ENCODE measurements at regions not wholly inside any gene's neighbourhood (a gene's known extent, or its start where the extent isn't known, plus 50 kb on each side); places are given as distances from the start of the nearest gene placed in this dataset.

- no peak overlapping the region for H3K4me3 ChIP-seq (ENCODE audit: low read depth, low read length)
- no peak for DNase-seq (ENCODE audit: low read depth)
- TF ChIP-seq CTCF (IDR thresholded peaks at IDR 0.05; ENCODE audit: low read depth, low read length, missing control alignments): no peak
- in situ Hi-C loops (cut with HindIII; ENCODE audit: low sequenced_read_pairs): no loop called here
These were observed 148.3 kb upstream of the STXBP5 start for GRCh38 chr6:147055821-147056392.

GRCh38 chr6:147057188-147057587 lies 147.0 kb upstream of the STXBP5 start:
- in situ Hi-C loops (cut with HindIII; ENCODE audit: low sequenced_read_pairs): no loop called here
- no peak for DNase-seq (ENCODE audit: low read depth)
- no peak overlapping the region for H3K4me3 ChIP-seq (ENCODE audit: low read depth, low read length)
- TF ChIP-seq CTCF (IDR thresholded peaks at IDR 0.05; ENCODE audit: low read depth, low read length, missing control alignments): no peak

- TF ChIP-seq CTCF (IDR thresholded peaks at IDR 0.05; ENCODE audit: low read depth, low read length, missing control alignments): no peak
- no peak overlapping the region for H3K4me3 ChIP-seq (ENCODE audit: low read depth, low read length)
- in situ Hi-C loops (cut with HindIII; ENCODE audit: low sequenced_read_pairs): no loop called here
- no peak for DNase-seq (ENCODE audit: low read depth)
These were observed 146.4 kb upstream of the STXBP5 start for GRCh38 chr6:147057705-147058342.

GRCh38 chr6:147058786-147059385 lies 145.3 kb upstream of the STXBP5 start:
- no peak overlapping the region for H3K4me3 ChIP-seq (ENCODE audit: low read depth, low read length)
- DNase-seq (ENCODE audit: low read depth): no peak
- no peak for TF ChIP-seq CTCF (IDR thresholded peaks at IDR 0.05; ENCODE audit: low read depth, low read length, missing control alignments)
- in situ Hi-C loops (cut with HindIII; ENCODE audit: low sequenced_read_pairs): no loop called here

- no peak for TF ChIP-seq CTCF (IDR thresholded peaks at IDR 0.05; ENCODE audit: low read depth, low read length, missing control alignments)
- no peak for DNase-seq (ENCODE audit: low read depth)
- in situ Hi-C loops (cut with HindIII; ENCODE audit: low sequenced_read_pairs): no loop called here
These were observed 143.6 kb upstream of the STXBP5 start for GRCh38 chr6:147060636-147061035.

GRCh38 chr6:147061252-147061651 lies 143.0 kb upstream of the STXBP5 start:
- no peak for DNase-seq (ENCODE audit: low read depth)
- in situ Hi-C loops (cut with HindIII; ENCODE audit: low sequenced_read_pairs): no loop called here
- TF ChIP-seq CTCF (IDR thresholded peaks at IDR 0.05; ENCODE audit: low read depth, low read length, missing control alignments): no peak

More at GRCh38 chr6:147060636-147061035, 143.6 kb upstream of the STXBP5 start:
- H3K4me3 ChIP-seq (ENCODE audit: low read depth, low read length): no peak overlapping the region

More at GRCh38 chr6:147061252-147061651, 143.0 kb upstream of the STXBP5 start:
- no peak overlapping the region for H3K4me3 ChIP-seq (ENCODE audit: low read depth, low read length)

All from astrocyte of the cerebellum (primary cell).